ENCODE measurements at regions not wholly inside any gene's neighbourhood (a gene's known extent, or its start where the extent isn't known, plus 50 kb on each side); places are given as distances from the start of the nearest gene placed in this dataset.
A peak's percentile ranks its signal among the peaks of the same experiment; 100 is the strongest.

DNA sequence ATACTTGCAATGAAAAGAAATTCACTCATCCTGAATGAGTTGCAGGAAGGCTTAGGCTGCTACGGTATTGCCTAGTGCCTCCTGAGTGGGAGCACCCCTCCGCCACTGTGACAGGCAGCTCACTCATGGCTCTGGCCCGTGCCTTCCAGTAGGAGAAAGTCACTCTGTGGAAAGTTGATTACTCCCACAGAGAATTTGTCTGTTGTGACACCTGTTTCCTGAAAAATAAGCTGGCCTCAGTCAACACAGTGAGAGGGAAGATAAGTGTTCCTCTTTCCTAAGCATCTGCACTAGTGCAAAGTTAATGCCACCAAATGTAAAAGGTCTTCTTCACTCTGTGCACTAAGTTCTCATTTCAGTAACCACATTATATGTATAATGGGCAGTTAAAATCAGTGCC is 158.8 kb upstream of the INHBA start:
- DNase-seq (ENCODE audit: low read depth): no peak
- no peak overlapping the region for H3K4me3 ChIP-seq (ENCODE audit: low read length)
- H3K4me1 ChIP-seq (ENCODE audit: control insufficient read depth, insufficient read depth, low read length): no peaks in the 10 kb centered on the region
- H3K27me3 ChIP-seq (replicated peaks; ENCODE audit: control insufficient read depth, insufficient read depth, low read length): no peaks in the 10 kb centered on the region
- H3K9me3 ChIP-seq (ENCODE audit: control insufficient read depth, low read length): no peaks in the 10 kb centered on the region
- H3K36me3 ChIP-seq (ENCODE audit: control insufficient read depth, insufficient read depth, low read length, severe bottlenecking): no peaks in the 10 kb centered on the region
- H3K9ac ChIP-seq (ENCODE audit: low read length): no peak overlapping the region

- Histone ChIP-seq H3K4me1 (ENCODE audit: control insufficient read depth, insufficient read depth, low read length) (no peaks in the 10 kb centered on the region), H3K9ac (ENCODE audit: low read length) (no peak overlapping the region), H3K36me3 (ENCODE audit: control insufficient read depth, insufficient read depth, low read length, severe bottlenecking) (no peaks in the 10 kb centered on the region), H3K4me3 (ENCODE audit: low read length) (no peak overlapping the region), H3K9me3 (ENCODE audit: control insufficient read depth, low read length) (no peaks in the 10 kb centered on the region), H3K27me3 (replicated peaks; ENCODE audit: control insufficient read depth, insufficient read depth, low read length) (no peaks in the 10 kb centered on the region)
- DNase-seq (ENCODE audit: low read depth): no peak
Observed at GRCh38 chr7:41858201-41858600, 155.3 kb upstream of the INHBA start.

GRCh38 chr7:41855798-41856197 is 152.9 kb upstream of the INHBA start:
- H3K36me3 ChIP-seq (ENCODE audit: control insufficient read depth, insufficient read depth, low read length, severe bottlenecking): no peaks in the 10 kb centered on the region
- no peak for DNase-seq (ENCODE audit: low read depth)
- H3K27me3 ChIP-seq (replicated peaks; ENCODE audit: control insufficient read depth, insufficient read depth, low read length): no peaks in the 10 kb centered on the region
- H3K4me3 ChIP-seq (ENCODE audit: low read length): no peak overlapping the region
- H3K4me1 ChIP-seq (ENCODE audit: control insufficient read depth, insufficient read depth, low read length): no peaks in the 10 kb centered on the region
- no peak overlapping the region for H3K9ac ChIP-seq (ENCODE audit: low read length)
- no peaks in the 10 kb centered on the region for H3K9me3 ChIP-seq (ENCODE audit: control insufficient read depth, low read length)

- no peak for DNase-seq (ENCODE audit: low read depth)
- no peaks in the 10 kb centered on the region for H3K36me3 ChIP-seq (ENCODE audit: control insufficient read depth, insufficient read depth, low read length, severe bottlenecking)
- H3K27me3 ChIP-seq (replicated peaks; ENCODE audit: control insufficient read depth, insufficient read depth, low read length): no peaks in the 10 kb centered on the region
- no peaks in the 10 kb centered on the region for H3K9me3 ChIP-seq (ENCODE audit: control insufficient read depth, low read length)
- no peaks in the 10 kb centered on the region for H3K4me1 ChIP-seq (ENCODE audit: control insufficient read depth, insufficient read depth, low read length)
- no peak overlapping the region for H3K4me3 ChIP-seq (ENCODE audit: low read length)
- H3K9ac ChIP-seq (ENCODE audit: low read length): no peak overlapping the region
Observed at GRCh38 chr7:41847606-41848005, 144.7 kb upstream of the INHBA start.

DNA sequence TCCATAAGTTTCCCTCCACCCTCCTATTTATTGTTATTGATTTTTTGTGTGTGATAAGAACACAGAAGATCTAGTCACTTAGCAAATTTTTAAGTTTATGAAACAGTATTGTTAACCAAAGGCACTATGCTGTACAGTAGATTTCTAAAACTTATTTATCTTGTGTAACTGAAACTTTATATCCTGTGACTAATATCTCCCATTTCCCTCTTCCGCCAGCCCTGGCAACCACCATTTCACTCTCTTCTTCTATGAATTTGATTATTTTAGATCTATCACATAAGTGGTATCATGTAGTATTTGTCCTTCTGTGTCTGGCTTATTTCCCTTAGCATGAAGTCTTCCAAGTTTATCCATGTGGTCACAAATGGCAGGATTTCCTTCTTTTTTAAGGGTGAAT is 144.3 kb upstream of the INHBA start:
- Histone ChIP-seq H3K4me1 (ENCODE audit: control insufficient read depth, insufficient read depth, low read length) (no peaks in the 10 kb centered on the region), H3K9ac (ENCODE audit: low read length) (no peak overlapping the region), H3K9me3 (ENCODE audit: control insufficient read depth, low read length) (no peaks in the 10 kb centered on the region), H3K4me3 (ENCODE audit: low read length) (no peak overlapping the region), H3K36me3 (ENCODE audit: control insufficient read depth, insufficient read depth, low read length, severe bottlenecking) (no peaks in the 10 kb centered on the region), H3K27me3 (replicated peaks; ENCODE audit: control insufficient read depth, insufficient read depth, low read length) (no peaks in the 10 kb centered on the region)
- DNase-seq (ENCODE audit: low read depth): no peak

DNA sequence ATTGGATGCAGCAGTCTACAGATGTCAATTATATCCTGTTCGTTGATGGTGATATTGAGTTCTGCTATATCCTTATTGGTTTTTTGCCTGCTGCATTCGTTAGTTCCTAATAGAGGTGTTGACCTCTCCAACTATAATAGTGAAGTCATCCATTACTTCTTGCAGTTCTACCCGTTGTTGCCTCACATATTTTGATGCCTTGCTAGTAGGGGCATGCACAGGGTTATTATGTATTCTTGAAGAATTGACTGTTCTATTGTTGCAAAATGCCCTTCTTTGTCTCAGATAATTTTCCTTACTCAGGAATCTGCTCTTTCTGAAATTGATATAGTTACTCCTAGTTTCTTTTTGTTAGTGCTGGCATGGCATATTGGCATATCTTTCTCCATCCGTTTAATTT is 140.1 kb upstream of the INHBA start:
- H3K9ac ChIP-seq (ENCODE audit: low read length): no peak overlapping the region
- H3K4me3 ChIP-seq (ENCODE audit: low read length): no peak overlapping the region
- no peaks in the 10 kb centered on the region for H3K9me3 ChIP-seq (ENCODE audit: control insufficient read depth, low read length)
- H3K27me3 ChIP-seq (replicated peaks; ENCODE audit: control insufficient read depth, insufficient read depth, low read length): no peaks in the 10 kb centered on the region
- no peaks in the 10 kb centered on the region for H3K4me1 ChIP-seq (ENCODE audit: control insufficient read depth, insufficient read depth, low read length)
- DNase-seq (ENCODE audit: low read depth): no peak
- H3K36me3 ChIP-seq (ENCODE audit: control insufficient read depth, insufficient read depth, low read length, severe bottlenecking): no peaks in the 10 kb centered on the region

DNA sequence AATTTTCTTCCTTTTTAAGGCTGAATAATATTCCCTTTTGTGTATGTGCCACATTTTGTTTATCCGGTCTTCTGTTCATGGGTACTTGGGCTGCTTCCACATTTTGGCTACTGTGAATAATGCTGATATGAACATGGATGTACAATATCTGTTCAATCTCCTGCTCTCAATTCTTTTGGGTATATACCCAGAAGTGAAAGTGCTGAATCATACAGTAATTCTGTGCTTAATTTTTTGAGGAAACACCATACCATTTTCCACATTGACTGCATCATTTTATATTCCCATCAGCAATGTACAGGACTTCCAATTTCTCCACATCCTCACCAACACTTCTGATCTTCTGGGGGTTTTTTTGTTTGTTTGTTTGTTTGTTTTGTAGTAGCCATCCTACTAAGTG is 135.0 kb upstream of the INHBA start:
- Histone ChIP-seq H3K4me3 (ENCODE audit: low read length) (no peak overlapping the region), H3K9me3 (ENCODE audit: control insufficient read depth, low read length) (no peaks in the 10 kb centered on the region), H3K4me1 (ENCODE audit: control insufficient read depth, insufficient read depth, low read length) (peaks cover 22% of the 10 kb centered on the region), H3K9ac (ENCODE audit: low read length) (no peak overlapping the region), H3K36me3 (ENCODE audit: control insufficient read depth, insufficient read depth, low read length, severe bottlenecking) (no peaks in the 10 kb centered on the region), H3K27me3 (replicated peaks; ENCODE audit: control insufficient read depth, insufficient read depth, low read length) (no peaks in the 10 kb centered on the region)
- no peak for DNase-seq (ENCODE audit: low read depth)

GRCh38 chr7:41835976-41836530 is 133.2 kb upstream of the INHBA start:
- no peak overlapping the region for H3K4me3 ChIP-seq (ENCODE audit: low read length)
- peaks cover 22% of the 10 kb centered on the region for H3K4me1 ChIP-seq (ENCODE audit: control insufficient read depth, insufficient read depth, low read length)
- no peaks in the 10 kb centered on the region for H3K27me3 ChIP-seq (replicated peaks; ENCODE audit: control insufficient read depth, insufficient read depth, low read length)

GRCh38 chr7:41834805-41835694 is 132.2 kb upstream of the INHBA start:
- Histone ChIP-seq H3K4me3 (ENCODE audit: low read length) (peak overlapping the region; percentile 68), H3K27me3 (replicated peaks; ENCODE audit: control insufficient read depth, insufficient read depth, low read length) (no peaks in the 10 kb centered on the region), H3K9me3 (ENCODE audit: control insufficient read depth, low read length) (no peaks in the 10 kb centered on the region), H3K4me1 (ENCODE audit: control insufficient read depth, insufficient read depth, low read length) (peaks cover 22% of the 10 kb centered on the region), H3K36me3 (ENCODE audit: control insufficient read depth, insufficient read depth, low read length, severe bottlenecking) (no peaks in the 10 kb centered on the region), H3K9ac (ENCODE audit: low read length) (peak overlapping the region; percentile 69)
- DNase-seq (ENCODE audit: low read depth): peak; percentile 36

More at GRCh38 chr7:41835976-41836530, 133.2 kb upstream of the INHBA start:
- no peaks in the 10 kb centered on the region for H3K36me3 ChIP-seq (ENCODE audit: control insufficient read depth, insufficient read depth, low read length, severe bottlenecking)
- H3K9ac ChIP-seq (ENCODE audit: low read length): no peak overlapping the region
- no peak for DNase-seq (ENCODE audit: low read depth)
- H3K9me3 ChIP-seq (ENCODE audit: control insufficient read depth, low read length): no peaks in the 10 kb centered on the region

- H3K36me3 ChIP-seq (ENCODE audit: control insufficient read depth, insufficient read depth, low read length, severe bottlenecking): no peaks in the 10 kb centered on the region
- H3K9ac ChIP-seq (ENCODE audit: low read length): no peak overlapping the region
- H3K4me3 ChIP-seq (ENCODE audit: low read length): no peak overlapping the region
- no peak for DNase-seq (ENCODE audit: low read depth)
- H3K27me3 ChIP-seq (replicated peaks; ENCODE audit: control insufficient read depth, insufficient read depth, low read length): no peaks in the 10 kb centered on the region
- H3K4me1 ChIP-seq (ENCODE audit: control insufficient read depth, insufficient read depth, low read length): peaks cover 22% of the 10 kb centered on the region
- H3K9me3 ChIP-seq (ENCODE audit: control insufficient read depth, low read length): no peaks in the 10 kb centered on the region
Observed at GRCh38 chr7:41832941-41833340, 130.1 kb upstream of the INHBA start.

DNA sequence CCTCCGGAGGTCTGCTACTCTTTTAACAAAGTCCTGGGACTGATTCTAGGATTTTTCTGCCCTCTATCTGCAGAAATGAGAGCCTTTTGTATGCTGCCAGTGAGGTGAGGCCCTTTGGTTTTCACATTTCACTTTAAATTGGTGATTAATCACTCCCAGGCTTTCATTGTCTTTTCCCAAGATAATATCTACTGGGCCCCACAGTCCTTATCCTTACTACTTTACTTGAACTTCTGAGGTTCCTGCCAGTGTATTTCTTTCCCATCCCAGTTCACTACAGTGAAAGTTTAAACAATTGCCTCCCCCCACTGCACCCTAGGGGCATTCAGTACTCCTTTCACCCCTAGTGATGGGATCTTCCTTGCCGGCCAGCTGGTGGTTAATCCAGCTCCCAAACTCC is 127.4 kb upstream of the INHBA start:
- no peak overlapping the region for H3K4me3 ChIP-seq (ENCODE audit: low read length)
- H3K9me3 ChIP-seq (ENCODE audit: control insufficient read depth, low read length): no peaks in the 10 kb centered on the region
- H3K9ac ChIP-seq (ENCODE audit: low read length): no peak overlapping the region
- no peaks in the 10 kb centered on the region for H3K36me3 ChIP-seq (ENCODE audit: control insufficient read depth, insufficient read depth, low read length, severe bottlenecking)
- no peak for DNase-seq (ENCODE audit: low read depth)
- no peaks in the 10 kb centered on the region for H3K27me3 ChIP-seq (replicated peaks; ENCODE audit: control insufficient read depth, insufficient read depth, low read length)
- H3K4me1 ChIP-seq (ENCODE audit: control insufficient read depth, insufficient read depth, low read length): peaks cover 15% of the 10 kb centered on the region

All from adipocyte (in vitro differentiated cells).